ENCODE measurements at regions not wholly inside any gene's neighbourhood (a gene's known extent, or its start where the extent isn't known, plus 50 kb on each side); places are given as distances from the start of the nearest gene placed in this dataset.

GRCh38 chr6:67328269-67328668, 1306.8 kb upstream of the ADGRB3 start:
- H3K4me1 ChIP-seq (ENCODE audit: low read length) = no peaks in the 10 kb centered on the region
- no peaks in the 10 kb centered on the region for H3K79me2 ChIP-seq (ENCODE audit: low read length)
- H3K27ac ChIP-seq (ENCODE audit: low read length) = no peak overlapping the region
- DNase-seq = no peak
- TF ChIP-seq CTCF (IDR thresholded peaks at IDR 0.05; ENCODE audit: low read length) (no peak), EZH2phosphoT487 (IDR thresholded peaks at IDR 0.05; ENCODE audit: low read length) (no peak), EZH2 (optimal IDR thresholded peaks at IDR 0.05; ENCODE audit: low read depth, low read length) (no peak)
- no peaks in the 10 kb centered on the region for H4K20me1 ChIP-seq (ENCODE audit: insufficient read depth, low read length)
- H3K9ac ChIP-seq (ENCODE audit: low read length) = no peak overlapping the region
- no peak overlapping the region for H3K4me2 ChIP-seq (ENCODE audit: low read depth, low read length)
- H3K9me3 ChIP-seq (replicated peaks; ENCODE audit: insufficient read depth, low read length) = no peaks in the 10 kb centered on the region
- no peaks in the 10 kb centered on the region for H3K9me2 ChIP-seq (replicated peaks; ENCODE audit: insufficient read depth, low read length)
- no peaks in the 10 kb centered on the region for H3K27me3 ChIP-seq (replicated peaks; ENCODE audit: insufficient read depth, low read length)
- H3K36me3 ChIP-seq (replicated peaks; ENCODE audit: insufficient read depth, low read length) = no peaks in the 10 kb centered on the region
- no peaks in the 10 kb centered on the region for H3F3A ChIP-seq (ENCODE audit: insufficient read depth, low read length)
- no peak overlapping the region for H2AFZ ChIP-seq (ENCODE audit: low read length)
- no peak overlapping the region for H3K4me3 ChIP-seq (ENCODE audit: low read length)

- no peaks in the 10 kb centered on the region for H3K4me1 ChIP-seq (ENCODE audit: low read length)
- no peaks in the 10 kb centered on the region for H3K27me3 ChIP-seq (replicated peaks; ENCODE audit: insufficient read depth, low read length)
- DNase-seq = no peak
- no peak overlapping the region for H3K9ac ChIP-seq (ENCODE audit: low read length)
- TF ChIP-seq EZH2 (optimal IDR thresholded peaks at IDR 0.05; ENCODE audit: low read depth, low read length) (no peak), EZH2phosphoT487 (IDR thresholded peaks at IDR 0.05; ENCODE audit: low read length) (no peak), CTCF (IDR thresholded peaks at IDR 0.05; ENCODE audit: low read length) (no peak)
- H3K27ac ChIP-seq (ENCODE audit: low read length) = no peak overlapping the region
- no peaks in the 10 kb centered on the region for H3K79me2 ChIP-seq (ENCODE audit: low read length)
- H2AFZ ChIP-seq (ENCODE audit: low read length) = no peak overlapping the region
- H3K4me3 ChIP-seq (ENCODE audit: low read length) = no peak overlapping the region
- H3F3A ChIP-seq (ENCODE audit: insufficient read depth, low read length) = no peaks in the 10 kb centered on the region
- no peaks in the 10 kb centered on the region for H3K9me2 ChIP-seq (replicated peaks; ENCODE audit: insufficient read depth, low read length)
- no peaks in the 10 kb centered on the region for H3K9me3 ChIP-seq (replicated peaks; ENCODE audit: insufficient read depth, low read length)
- no peaks in the 10 kb centered on the region for H3K36me3 ChIP-seq (replicated peaks; ENCODE audit: insufficient read depth, low read length)
- no peaks in the 10 kb centered on the region for H4K20me1 ChIP-seq (ENCODE audit: insufficient read depth, low read length)
- no peak overlapping the region for H3K4me2 ChIP-seq (ENCODE audit: low read depth, low read length)
These were observed 1334.5 kb upstream of the ADGRB3 start for GRCh38 chr6:67300430-67301040.

GRCh38 chr6:67292169-67292568, 1342.9 kb upstream of the ADGRB3 start:
- Histone ChIP-seq H3K9me2 (replicated peaks; ENCODE audit: insufficient read depth, low read length) (no peaks in the 10 kb centered on the region), H3F3A (ENCODE audit: insufficient read depth, low read length) (no peaks in the 10 kb centered on the region), H3K4me3 (ENCODE audit: low read length) (no peak overlapping the region), H3K9ac (ENCODE audit: low read length) (no peak overlapping the region), H3K27ac (ENCODE audit: low read length) (no peak overlapping the region), H3K9me3 (replicated peaks; ENCODE audit: insufficient read depth, low read length) (no peaks in the 10 kb centered on the region), H3K36me3 (replicated peaks; ENCODE audit: insufficient read depth, low read length) (no peaks in the 10 kb centered on the region), H3K4me1 (ENCODE audit: low read length) (no peaks in the 10 kb centered on the region), H4K20me1 (ENCODE audit: insufficient read depth, low read length) (no peaks in the 10 kb centered on the region), H3K4me2 (ENCODE audit: low read depth, low read length) (no peak overlapping the region), H3K27me3 (replicated peaks; ENCODE audit: insufficient read depth, low read length) (no peaks in the 10 kb centered on the region), H2AFZ (ENCODE audit: low read length) (no peak overlapping the region), H3K79me2 (ENCODE audit: low read length) (no peaks in the 10 kb centered on the region)
- no peak for TF ChIP-seq CTCF (IDR thresholded peaks at IDR 0.05; ENCODE audit: low read length)
- no peak for TF ChIP-seq EZH2 (optimal IDR thresholded peaks at IDR 0.05; ENCODE audit: low read depth, low read length)
- TF ChIP-seq EZH2phosphoT487 (IDR thresholded peaks at IDR 0.05; ENCODE audit: low read length) = no peak
- no peak for DNase-seq
